HFFc6 (cell line): ENCODE measurements at regions not wholly inside any gene's neighbourhood (a gene's known extent, or its start where the extent isn't known, plus 50 kb on each side); places are given as distances from the start of the nearest gene placed in this dataset.
A peak's percentile ranks its signal among the peaks of the same experiment; 100 is the strongest.
"Not testable (repeated sequence)": the region's sequence is repeated elsewhere in the genome, so short reads cannot be mapped to it uniquely, and the experiment has no call there.

Experiments
- DNase-seq: peaks from one replicate; pipeline ENCODE4 v3.0.0-alpha.2; 2018
- H3K27ac Mint-ChIP-seq: 2 replicates; pipeline ENCODE4 v1.8.0; 2020; ENCODE audit warnings: mild to moderate bottlenecking, mixed read lengths
- H3K27me3 Mint-ChIP-seq: 2 replicates; pipeline ENCODE4 v1.8.0; 2021; ENCODE audit warnings: mild to moderate bottlenecking, moderate library complexity, mixed read lengths; ENCODE audit not compliant: insufficient read depth
- H3K36me3 Mint-ChIP-seq: 2 replicates; pipeline ENCODE4 v1.8.0; 2021; ENCODE audit warnings: low read depth, mixed read lengths
- H3K4me1 Mint-ChIP-seq: 2 replicates; pipeline ENCODE4 v1.8.0; 2020; ENCODE audit warnings: low read depth, mixed read lengths
- H3K4me3 Mint-ChIP-seq: 2 replicates; pipeline ENCODE4 v1.8.0; 2020; ENCODE audit warnings: mild to moderate bottlenecking, moderate library complexity, mixed read lengths
- H3K9me3 Mint-ChIP-seq: 2 replicates; pipeline ENCODE4 v1.8.0; 2020; ENCODE audit warnings: mild to moderate bottlenecking, mixed read lengths
- CTCF ChIP-seq: fragments of 200-600 bp; sonication (generic); IDR thresholded peaks from 2 replicates; pipeline ENCODE4 v1.5.0; 2021; ENCODE audit warnings: antibody characterized with exemption, mild to moderate bottlenecking

GRCh38 chr11:19420868-19421533 is 180.3 kb upstream of the E2F8 start:
- H3K9me3 Mint-ChIP-seq = no peaks in the 10 kb centered on the region
- H3K4me3 Mint-ChIP-seq = no peak overlapping the region
- no peak overlapping the region for H3K27ac Mint-ChIP-seq
- H3K27me3 Mint-ChIP-seq = peaks cover 43% of the 10 kb centered on the region
- DNase-seq = no peak
- H3K4me1 Mint-ChIP-seq = peaks cover 19% of the 10 kb centered on the region
- no peak for TF ChIP-seq CTCF
- 0 out of 2 replicates have a peak, but pooled peaks cover 5% of the 10 kb centered on the region for H3K36me3 Mint-ChIP-seq

GRCh38 chr11:19419808-19420207 is 179.1 kb upstream of the E2F8 start:
- Mint-ChIP-seq H3K4me1 (peaks cover 19% of the 10 kb centered on the region), H3K36me3 (0 out of 2 replicates have a peak, but pooled peaks cover 5% of the 10 kb centered on the region), H3K9me3 (no peaks in the 10 kb centered on the region), H3K27me3 (peaks cover 40% of the 10 kb centered on the region), H3K4me3 (peak overlapping the region; percentile 6; the same call in 1 of the 2 replicates), H3K27ac (no peak overlapping the region)
- no peak for DNase-seq
- TF ChIP-seq CTCF = no peak

GRCh38 chr11:19419021-19419750 is 178.4 kb upstream of the E2F8 start:
- H3K4me1 Mint-ChIP-seq = peaks cover 19% of the 10 kb centered on the region
- H3K4me3 Mint-ChIP-seq = peak overlapping the region; percentile 6; the same call in 1 of the 2 replicates
- H3K27me3 Mint-ChIP-seq = peaks cover 42% of the 10 kb centered on the region
- 0 out of 2 replicates have a peak, but pooled peaks cover 5% of the 10 kb centered on the region for H3K36me3 Mint-ChIP-seq
- no peak for DNase-seq
- no peak for TF ChIP-seq CTCF
- H3K9me3 Mint-ChIP-seq = no peaks in the 10 kb centered on the region; the same call in 1 of the 2 replicates
- no peak overlapping the region for H3K27ac Mint-ChIP-seq

GRCh38 chr11:19418221-19418620 is 177.5 kb upstream of the E2F8 start:
- H3K4me1 Mint-ChIP-seq = peaks cover 19% of the 10 kb centered on the region

GRCh38 chr11:19412070-19412469 is 171.3 kb upstream of the E2F8 start:
- not testable (repeated sequence) for H3K4me3 Mint-ChIP-seq, H3K4me1 Mint-ChIP-seq, H3K9me3 Mint-ChIP-seq, DNase-seq, H3K27ac Mint-ChIP-seq, H3K36me3 Mint-ChIP-seq
- H3K27me3 Mint-ChIP-seq = peaks cover 56% of the 10 kb centered on the region

More at GRCh38 chr11:19418221-19418620, 177.5 kb upstream of the E2F8 start:
- Mint-ChIP-seq H3K4me3 (no peak overlapping the region), H3K27ac (no peak overlapping the region), H3K36me3 (0 out of 2 replicates have a peak, but pooled peaks cover 5% of the 10 kb centered on the region), H3K27me3 (peaks cover 42% of the 10 kb centered on the region), H3K9me3 (no peaks in the 10 kb centered on the region; the same call in 1 of the 2 replicates)
- DNase-seq = no peak
- no peak for TF ChIP-seq CTCF

- no peaks in the 10 kb centered on the region; the same call in 1 of the 2 replicates for H3K9me3 Mint-ChIP-seq
- H3K36me3 Mint-ChIP-seq = no peaks in the 10 kb centered on the region
- H3K4me1 Mint-ChIP-seq = no peaks in the 10 kb centered on the region
- H3K27ac Mint-ChIP-seq = no peak overlapping the region
- peaks cover 53% of the 10 kb centered on the region for H3K27me3 Mint-ChIP-seq
- no peak for DNase-seq
- no peak overlapping the region for H3K4me3 Mint-ChIP-seq
- no peak for TF ChIP-seq CTCF
These were observed 169.3 kb upstream of the E2F8 start for GRCh38 chr11:19410032-19410431.
